NCI-H1105 treated with DMSO at 0.1 percent for 48 hours (cell line): ENCODE measurements at regions not wholly inside any gene's neighbourhood (a gene's known extent, or its start where the extent isn't known, plus 50 kb on each side); places are given as distances from the start of the nearest gene placed in this dataset.
A peak's percentile ranks its signal among the peaks of the same experiment; 100 is the strongest.

Experiments used
- DNase-seq: peaks from one replicate; lab custom pipeline; 2025; lab: John Stamatoyannopoulos, UW

GRCh38 chr6:53744321-53744720 is 50.5 kb upstream of the LRRC1 start:
- DNase-seq, result no peak

GRCh38 chr6:53741034-53741823 is 53.6 kb upstream of the LRRC1 start:
- no peak for DNase-seq

- no peak for DNase-seq
Observed at GRCh38 chr6:53737746-53738145, 57.1 kb upstream of the LRRC1 start.

GRCh38 chr6:53735896-53736295 is 58.9 kb upstream of the LRRC1 start:
- DNase-seq, result peak; percentile 33

GRCh38 chr6:53734473-53735299 is 60.1 kb upstream of the LRRC1 start:
- no peak for DNase-seq

GRCh38 chr6:53731866-53732636 is 62.8 kb upstream of the LRRC1 start:
- no peak for DNase-seq

GRCh38 chr6:53730767-53731166 is 64.0 kb upstream of the LRRC1 start:
- DNase-seq, result no peak

- peak; percentile 48 for DNase-seq
Observed at GRCh38 chr6:53728570-53729194, 63.1 kb upstream of the KLHL31 start.

- no peak for DNase-seq
Observed at GRCh38 chr6:53727748-53728147, 62.2 kb upstream of the KLHL31 start.

- DNase-seq, result peak; percentile 67
Observed at GRCh38 chr6:53725791-53726575, 60.4 kb upstream of the KLHL31 start.

GRCh38 chr6:53724501-53724900 is 58.9 kb upstream of the KLHL31 start:
- DNase-seq, result no peak

- DNase-seq, result no peak
Observed at GRCh38 chr6:53723331-53723730, 57.8 kb upstream of the KLHL31 start.

- no peak for DNase-seq
Observed at GRCh38 chr6:53721766-53722165, 56.2 kb upstream of the KLHL31 start.

GRCh38 chr6:53718597-53719460 is 53.3 kb upstream of the KLHL31 start:
- DNase-seq, result peak; percentile 83

GRCh38 chr6:53717566-53717965 is 52.0 kb upstream of the KLHL31 start:
- DNase-seq, result no peak

- DNase-seq, result no peak
Observed at GRCh38 chr6:53715434-53715833, 49.9 kb upstream of the KLHL31 start.
